ENCODE measurements at regions not wholly inside any gene's neighbourhood (a gene's known extent, or its start where the extent isn't known, plus 50 kb on each side); places are given as distances from the start of the nearest gene placed in this dataset.

DNA sequence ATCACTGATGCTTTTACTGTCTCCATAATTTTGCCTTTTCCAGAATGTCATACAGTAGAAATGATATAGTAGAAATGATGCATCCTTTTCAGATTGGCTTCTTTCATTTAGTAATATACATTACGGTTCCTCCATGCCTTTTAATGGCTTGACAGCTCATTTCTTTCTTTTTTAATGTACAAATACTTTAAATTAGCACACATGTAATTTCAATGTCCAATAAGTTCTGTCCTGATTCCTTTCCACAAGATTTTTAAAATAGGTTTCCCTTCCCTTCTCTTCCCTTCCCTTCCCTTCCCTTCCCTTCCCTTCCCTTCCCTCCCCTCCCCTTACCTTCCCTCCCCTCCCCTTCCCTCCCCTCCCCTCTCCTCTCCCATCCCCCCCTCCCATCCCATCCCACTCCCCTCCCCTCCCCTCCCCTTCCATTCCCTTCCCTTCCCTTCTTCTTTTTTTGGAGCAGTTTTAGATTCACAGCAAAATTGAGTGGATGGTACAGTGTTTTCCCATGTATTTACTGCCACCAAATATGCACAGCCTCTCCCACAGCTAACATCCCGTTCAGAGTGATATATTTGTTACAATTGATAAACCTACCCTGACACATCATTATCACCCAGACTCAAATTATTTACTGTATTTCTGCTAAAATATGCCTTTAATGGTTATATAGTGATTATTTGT lies 398.8 kb downstream of the RNF144B start:
- no peaks in the 10 kb centered on the region for H3K79me2 ChIP-seq (ENCODE audit: insufficient read depth)
- POLR2A ChIA-PET = no interaction called here
- TF ChIP-seq IRF3 (IDR thresholded peaks at IDR 0.05; ENCODE audit: low read depth, low read length) = no peak
- TF ChIP-seq SIN3A (IDR thresholded peaks at IDR 0.05; ENCODE audit: borderline replicate concordance, low read depth, low read length) = no peak
- TF ChIP-seq CTCF (IDR thresholded peaks at IDR 0.05) = no peak

GRCh38 chr6:18792866-18793265 lies 405.7 kb downstream of the RNF144B start:
- H3K9me3 ChIP-seq = no peaks in the 10 kb centered on the region
- no peaks in the 10 kb centered on the region for H3K36me3 ChIP-seq (replicated peaks in 1 of 2; ENCODE audit: control insufficient read depth in 1 of 2, insufficient read depth in 2 of 2, low read length in 1 of 2)
- H3K4me3 ChIP-seq (ENCODE audit: low read depth in 2 of 2, low read length in 1 of 2) = no peak overlapping the region
- H3K27me3 ChIP-seq (ENCODE audit: insufficient read depth) = no peaks in the 10 kb centered on the region
- H3K9me2 ChIP-seq = no peaks in the 10 kb centered on the region
- no peak overlapping the region for H2AFZ ChIP-seq (ENCODE audit: low read depth)
- no peaks in the 10 kb centered on the region for H3K79me2 ChIP-seq (ENCODE audit: insufficient read depth)
- H3K27ac ChIP-seq (ENCODE audit: low read depth in 2 of 2, low read length in 1 of 2) = no peak overlapping the region
- POLR2A ChIA-PET = no interaction called here
- H4K20me1 ChIP-seq (ENCODE audit: insufficient read depth) = no peaks in the 10 kb centered on the region
- DNase-seq = no peak
- no peaks in the 10 kb centered on the region for H3F3A ChIP-seq (replicated peaks; ENCODE audit: insufficient read depth)
- no peak overlapping the region for H3K9ac ChIP-seq
- WGBS (ENCODE audit: low lambda C conversion rate) = 6% methylated on average over 3 of the region's 3 CpGs
- no peaks in the 10 kb centered on the region; a peak in 1 of 4 replicates for H3K4me1 ChIP-seq (ENCODE audit: control insufficient read depth in 1 of 2, insufficient read depth in 2 of 2, low read depth in 1 of 2, low read length in 1 of 2)
- no peak overlapping the region for H3K4me2 ChIP-seq
- CTCF ChIA-PET = no interaction called here
- TF ChIP-seq, protein P1, sequence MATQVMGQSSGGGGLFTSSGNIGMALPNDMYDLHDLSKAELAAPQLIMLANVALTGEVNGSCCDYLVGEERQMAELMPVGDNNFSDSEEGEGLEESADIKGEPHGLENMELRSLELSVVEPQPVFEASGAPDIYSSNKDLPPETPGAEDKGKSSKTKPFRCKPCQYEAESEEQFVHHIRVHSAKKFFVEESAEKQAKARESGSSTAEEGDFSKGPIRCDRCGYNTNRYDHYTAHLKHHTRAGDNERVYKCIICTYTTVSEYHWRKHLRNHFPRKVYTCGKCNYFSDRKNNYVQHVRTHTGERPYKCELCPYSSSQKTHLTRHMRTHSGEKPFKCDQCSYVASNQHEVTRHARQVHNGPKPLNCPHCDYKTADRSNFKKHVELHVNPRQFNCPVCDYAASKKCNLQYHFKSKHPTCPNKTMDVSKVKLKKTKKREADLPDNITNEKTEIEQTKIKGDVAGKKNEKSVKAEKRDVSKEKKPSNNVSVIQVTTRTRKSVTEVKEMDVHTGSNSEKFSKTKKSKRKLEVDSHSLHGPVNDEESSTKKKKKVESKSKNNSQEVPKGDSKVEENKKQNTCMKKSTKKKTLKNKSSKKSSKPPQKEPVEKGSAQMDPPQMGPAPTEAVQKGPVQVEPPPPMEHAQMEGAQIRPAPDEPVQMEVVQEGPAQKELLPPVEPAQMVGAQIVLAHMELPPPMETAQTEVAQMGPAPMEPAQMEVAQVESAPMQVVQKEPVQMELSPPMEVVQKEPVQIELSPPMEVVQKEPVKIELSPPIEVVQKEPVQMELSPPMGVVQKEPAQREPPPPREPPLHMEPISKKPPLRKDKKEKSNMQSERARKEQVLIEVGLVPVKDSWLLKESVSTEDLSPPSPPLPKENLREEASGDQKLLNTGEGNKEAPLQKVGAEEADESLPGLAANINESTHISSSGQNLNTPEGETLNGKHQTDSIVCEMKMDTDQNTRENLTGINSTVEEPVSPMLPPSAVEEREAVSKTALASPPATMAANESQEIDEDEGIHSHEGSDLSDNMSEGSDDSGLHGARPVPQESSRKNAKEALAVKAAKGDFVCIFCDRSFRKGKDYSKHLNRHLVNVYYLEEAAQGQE (IDR thresholded peaks at IDR 0.05; ENCODE audit: low read depth, low read length) = no peak
- TF ChIP-seq MEF2A (IDR thresholded peaks at IDR 0.05; ENCODE audit: borderline replicate concordance, low read depth) (no peak), FOXJ3 (CRISPR knock-in tag; IDR thresholded peaks at IDR 0.05) (no peak), IRF3 (IDR thresholded peaks at IDR 0.05; ENCODE audit: low read depth, low read length) (no peak), POLR2AphosphoS5 (IDR thresholded peaks at IDR 0.05; ENCODE audit: low read depth, low read length) (no peak), TAF1 (IDR thresholded peaks at IDR 0.05; ENCODE audit: borderline replicate concordance, low read depth, low read length) (no peak), NRF1 (IDR thresholded peaks at IDR 0.05; ENCODE audit: low read depth, low read length) (no peak), GABPA (IDR thresholded peaks at IDR 0.05; ENCODE audit: low read depth) (no peak), RAD21 (IDR thresholded peaks at IDR 0.05; ENCODE audit: low read length) (no peak), EP300 (IDR thresholded peaks at IDR 0.05; ENCODE audit: borderline replicate concordance in 1 of 2, low read depth in 1 of 2, low read length in 1 of 2) (no peak), EZH2phosphoT487 (IDR thresholded peaks at IDR 0.05; ENCODE audit: borderline replicate concordance, low read depth) (no peak), USF1 (IDR thresholded peaks at IDR 0.05; ENCODE audit: borderline replicate concordance, low read depth) (no peak)
- TF ChIP-seq, protein P2, sequence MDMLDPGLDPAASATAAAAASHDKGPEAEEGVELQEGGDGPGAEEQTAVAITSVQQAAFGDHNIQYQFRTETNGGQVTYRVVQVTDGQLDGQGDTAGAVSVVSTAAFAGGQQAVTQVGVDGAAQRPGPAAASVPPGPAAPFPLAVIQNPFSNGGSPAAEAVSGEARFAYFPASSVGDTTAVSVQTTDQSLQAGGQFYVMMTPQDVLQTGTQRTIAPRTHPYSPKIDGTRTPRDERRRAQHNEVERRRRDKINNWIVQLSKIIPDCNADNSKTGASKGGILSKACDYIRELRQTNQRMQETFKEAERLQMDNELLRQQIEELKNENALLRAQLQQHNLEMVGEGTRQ (IDR thresholded peaks at IDR 0.05; ENCODE audit: borderline replicate concordance, low read depth, low read length) = no peak

More for the DNA sequence above, 398.8 kb downstream of the RNF144B start:
- 1% methylated on average over 2 of the region's 2 CpGs for WGBS (ENCODE audit: low lambda C conversion rate)
- Histone ChIP-seq H3K4me1 (ENCODE audit: control insufficient read depth in 1 of 2, insufficient read depth in 2 of 2, low read depth in 1 of 2, low read length in 1 of 2) (no peaks in the 10 kb centered on the region), H3K4me3 (ENCODE audit: low read depth in 2 of 2, low read length in 1 of 2) (no peak overlapping the region), H3K9me2 (no peaks in the 10 kb centered on the region), H3F3A (replicated peaks; ENCODE audit: insufficient read depth) (no peaks in the 10 kb centered on the region), H3K9ac (no peak overlapping the region), H3K27ac (ENCODE audit: low read depth in 2 of 2, low read length in 1 of 2) (no peak overlapping the region), H4K20me1 (ENCODE audit: insufficient read depth) (no peaks in the 10 kb centered on the region), H2AFZ (ENCODE audit: low read depth) (no peak overlapping the region), H3K4me2 (no peak overlapping the region), H3K9me3 (no peaks in the 10 kb centered on the region), H3K36me3 (replicated peaks in 1 of 2; ENCODE audit: control insufficient read depth in 1 of 2, insufficient read depth in 2 of 2, low read length in 1 of 2) (no peaks in the 10 kb centered on the region), H3K27me3 (ENCODE audit: insufficient read depth) (no peaks in the 10 kb centered on the region)
- no peak for DNase-seq
- CTCF ChIA-PET = no interaction called here
